Right ventricle myocardium superior (tissue), 1 donor: ENCODE measurements at regions not wholly inside any gene's neighbourhood (a gene's known extent, or its start where the extent isn't known, plus 50 kb on each side); places are given as distances from the start of the nearest gene placed in this dataset.

Experiments used
- ATAC-seq: fragments of 200-7000 bp; cut with Tn5 transposase; one replicate; pipeline ENCODE4 v1.9.1; 2020; ENCODE audit warnings: mild to moderate bottlenecking; ENCODE audit not compliant: poor library complexity
- DNase-seq: peaks from one replicate; pipeline ENCODE4 v3.0.0-alpha.2; 2020
- intact Hi-C: fragments of 100-400 bp; cut with DNase I; formaldehyde crosslinking; loops from one replicate; pipeline ENCODE4 v1.11.2; 2022
- donor health status: DM: no; HTN: yes; CAD: no; lungs with severe emphysema.

DNA sequence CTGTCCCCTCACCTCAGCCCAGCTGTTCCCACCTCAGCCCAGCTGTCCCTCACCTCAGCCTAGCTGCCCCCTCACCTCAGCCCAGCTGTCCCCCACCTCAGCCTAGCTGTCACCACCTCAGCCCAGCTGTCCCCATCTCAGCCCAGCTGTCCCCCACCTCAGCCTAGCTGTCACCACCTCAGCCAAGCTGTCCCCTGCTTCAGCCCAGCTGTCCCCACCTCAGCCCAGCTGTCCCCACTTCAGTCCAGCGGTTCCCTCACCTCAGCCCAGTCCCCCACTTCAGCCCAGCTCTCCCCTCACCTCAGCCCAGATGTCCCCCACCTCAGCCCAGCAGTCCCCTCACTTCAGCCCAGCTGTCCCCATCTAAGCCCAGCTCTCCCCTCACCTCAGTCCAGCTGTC lies 88.4 kb upstream of the CSF3R start:
- ATAC-seq: no peak
- no peak for DNase-seq
- intact Hi-C loops: loop anchor here (10.0 kb wide), 1 partner anchor 464 kb away; the partner anchor contains the start of gene GRIK3

DNA sequence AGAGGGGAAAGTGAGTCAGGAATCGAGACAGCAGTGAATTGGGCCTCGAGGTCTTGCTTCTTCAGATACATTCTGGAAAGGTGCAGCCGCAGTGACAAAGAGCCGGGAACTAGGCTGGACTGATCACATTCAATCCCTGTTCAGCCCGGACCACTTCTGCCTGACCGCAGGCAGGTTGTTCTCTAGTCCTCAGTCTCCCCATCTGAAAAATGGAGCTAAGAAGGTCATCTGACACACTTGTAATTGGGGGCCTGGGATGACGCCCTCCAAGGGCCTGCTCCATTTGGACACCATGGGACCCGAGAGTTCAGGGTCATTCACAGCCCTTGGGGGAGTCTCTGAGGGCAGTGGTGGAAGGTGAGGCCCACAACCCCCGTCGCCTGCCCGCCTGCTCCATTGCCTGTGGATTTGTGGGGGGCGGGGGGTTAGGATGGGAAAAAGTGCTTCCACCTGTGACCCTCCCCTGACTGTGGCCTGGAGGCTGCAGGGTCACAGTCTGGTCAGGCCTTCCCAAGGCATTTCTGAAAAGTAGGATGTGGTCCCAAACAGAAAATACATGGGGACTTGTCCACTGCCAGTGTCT lies 87.9 kb upstream of the CSF3R start:
- ATAC-seq (no peak), DNase-seq (no peak)
- intact Hi-C loops: loop anchor here (10.0 kb wide), 1 partner anchor 464 kb away; the partner anchor contains the start of gene GRIK3

DNA sequence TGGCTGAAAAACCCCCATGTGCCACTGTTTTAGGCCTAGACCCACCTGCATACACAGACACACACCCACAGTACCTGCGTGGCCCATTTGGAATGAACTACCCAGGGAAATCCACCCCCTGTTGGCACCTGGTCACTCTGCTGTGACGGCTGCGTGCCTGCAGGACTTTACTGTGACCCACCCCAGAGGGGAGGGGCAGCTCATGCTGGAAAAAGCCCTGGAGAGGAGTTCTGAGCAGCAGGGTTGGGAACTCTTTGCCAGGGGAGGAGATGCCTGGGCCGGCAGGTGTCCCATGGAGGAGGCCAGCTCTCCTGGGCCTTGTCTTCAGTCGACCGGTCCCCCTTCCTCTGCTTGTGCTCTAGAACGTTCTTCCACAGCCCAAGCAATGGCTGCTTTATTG lies 87.3 kb upstream of the CSF3R start:
- intact Hi-C loops: loop anchor here (10.0 kb wide), 1 partner anchor 465 kb away; the partner anchor contains the start of gene GRIK3
- no peak for ATAC-seq
- no peak for DNase-seq

DNA sequence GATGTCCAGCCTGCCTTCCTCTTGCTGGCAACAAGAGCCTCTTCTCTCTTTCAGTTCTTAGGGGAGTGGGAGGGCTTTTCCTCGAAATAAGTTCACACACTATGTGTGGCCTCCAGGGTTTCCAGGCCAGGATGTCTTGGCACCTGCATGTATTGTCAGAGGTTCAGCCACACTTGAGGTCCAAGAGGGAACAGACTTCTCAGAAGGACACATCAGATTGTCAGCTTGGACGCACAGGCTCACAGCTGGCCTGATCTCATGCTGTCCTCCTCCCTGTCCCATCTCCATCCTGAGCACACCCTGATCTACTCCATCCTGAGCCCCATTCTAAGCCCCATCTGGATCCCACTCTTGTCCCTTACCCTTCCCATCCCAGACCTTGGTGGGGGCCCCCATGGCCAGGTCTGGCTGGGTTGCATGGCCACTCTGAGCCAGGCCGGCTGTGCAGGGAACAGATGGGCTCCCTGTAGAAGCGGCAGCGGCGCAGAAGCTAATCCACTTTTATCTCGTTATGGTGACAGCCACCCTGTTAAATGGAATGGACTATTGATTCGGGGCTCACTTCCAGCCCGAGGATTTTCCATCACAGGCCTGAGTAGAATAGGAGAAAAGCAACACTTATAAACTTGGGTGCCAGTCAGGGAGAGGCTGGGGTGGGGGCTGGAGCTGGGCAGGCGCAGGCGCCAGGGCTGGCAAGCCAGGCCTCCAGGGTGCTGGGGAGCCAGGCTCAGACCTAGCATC lies 85.1 kb upstream of the CSF3R start:
- DNase-seq (no peak), ATAC-seq (no peak)
- intact Hi-C loops: no loop called here

DNA sequence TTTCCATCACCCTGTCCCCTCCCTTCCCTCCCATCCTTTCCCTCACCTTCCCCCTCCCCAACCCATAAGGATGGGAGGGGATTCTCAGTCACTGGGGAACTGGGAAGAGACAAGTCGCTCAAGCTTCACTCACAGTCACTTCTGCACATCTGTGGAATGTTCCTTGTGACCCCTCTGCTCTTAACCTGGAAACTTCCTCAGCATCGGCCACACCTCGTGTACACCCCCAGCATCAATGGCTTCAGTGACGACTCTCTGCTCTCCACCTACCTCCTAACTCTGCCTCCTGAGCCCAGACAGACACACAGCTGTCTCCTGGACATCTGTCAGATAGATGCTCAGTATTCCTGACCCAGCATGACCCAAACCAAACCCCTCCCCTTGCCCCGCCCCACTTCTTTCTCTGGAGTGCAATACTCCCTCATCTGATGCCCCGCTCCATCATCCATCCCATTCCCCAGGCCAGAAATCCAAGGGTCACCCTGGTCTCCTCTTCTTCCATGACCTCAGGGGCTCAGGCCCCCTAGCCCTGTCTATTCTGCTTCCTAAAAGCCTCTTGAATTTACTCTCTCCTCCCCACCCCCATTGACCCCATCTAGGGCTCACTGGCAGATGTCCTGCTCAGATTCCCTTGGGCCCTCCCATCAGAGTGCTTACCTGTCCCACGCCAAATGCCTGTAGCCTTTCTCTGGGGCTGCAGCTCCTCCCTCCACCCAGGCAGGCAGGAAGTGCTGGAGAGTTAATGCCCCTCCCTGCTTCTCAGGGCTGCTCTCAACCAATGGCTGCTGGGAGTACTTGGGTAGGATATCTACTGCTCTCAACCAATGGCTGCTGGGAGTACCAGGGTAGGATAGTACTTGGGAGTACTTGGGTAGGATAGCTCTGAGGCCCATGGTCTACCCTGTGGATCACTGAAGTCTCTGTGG lies 83.1 kb upstream of the CSF3R start:
- DNase-seq (no peak), ATAC-seq (no peak)
- intact Hi-C loops: no loop called here

DNA sequence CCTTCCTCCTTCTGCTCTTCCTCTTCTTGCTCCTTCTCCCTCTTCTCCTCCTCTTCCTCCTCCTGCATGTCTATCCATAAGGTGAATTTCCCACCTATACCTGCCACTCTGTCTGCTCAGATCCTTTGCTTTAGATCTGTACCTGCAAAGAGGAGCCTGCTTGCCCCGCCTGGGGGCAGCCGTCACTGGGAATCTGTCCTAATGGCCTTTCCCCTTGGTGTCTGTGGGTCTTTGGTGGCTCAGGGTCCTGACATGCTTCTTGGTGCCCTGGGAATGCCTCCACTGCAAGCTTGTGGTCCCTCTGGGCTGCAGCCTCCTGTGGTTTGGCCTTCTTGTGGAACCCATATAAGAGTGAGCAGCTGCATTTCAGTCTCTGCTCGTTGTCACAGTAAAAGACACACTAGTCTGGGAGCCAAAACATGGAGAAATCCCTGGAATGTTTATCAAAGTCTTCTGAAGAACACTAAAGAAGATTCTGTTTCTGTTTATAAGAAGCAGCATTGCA lies 79.5 kb upstream of the CSF3R start:
- ATAC-seq (no peak), DNase-seq (no peak)
- intact Hi-C loops: no loop called here

DNA sequence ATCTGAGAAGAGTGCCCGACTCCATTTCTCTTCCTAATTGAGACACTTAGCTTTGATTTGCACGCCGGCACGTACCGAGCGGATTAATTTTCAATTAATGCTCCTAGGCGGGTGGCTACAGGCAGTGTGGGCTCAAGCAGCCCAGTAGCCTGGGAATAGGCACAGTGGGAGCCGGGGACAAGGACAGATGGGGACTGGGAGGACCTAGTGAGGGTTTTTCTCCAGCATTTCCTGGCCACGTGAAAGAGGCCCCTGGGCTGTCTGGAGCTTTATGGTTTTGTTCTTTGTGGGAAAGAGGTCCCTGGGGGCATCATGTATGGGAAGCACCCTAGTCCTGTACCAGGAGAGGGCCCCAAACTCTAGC lies 78.6 kb upstream of the CSF3R start:
- ATAC-seq (no peak), DNase-seq (no peak)
- intact Hi-C loops: no loop called here

DNA sequence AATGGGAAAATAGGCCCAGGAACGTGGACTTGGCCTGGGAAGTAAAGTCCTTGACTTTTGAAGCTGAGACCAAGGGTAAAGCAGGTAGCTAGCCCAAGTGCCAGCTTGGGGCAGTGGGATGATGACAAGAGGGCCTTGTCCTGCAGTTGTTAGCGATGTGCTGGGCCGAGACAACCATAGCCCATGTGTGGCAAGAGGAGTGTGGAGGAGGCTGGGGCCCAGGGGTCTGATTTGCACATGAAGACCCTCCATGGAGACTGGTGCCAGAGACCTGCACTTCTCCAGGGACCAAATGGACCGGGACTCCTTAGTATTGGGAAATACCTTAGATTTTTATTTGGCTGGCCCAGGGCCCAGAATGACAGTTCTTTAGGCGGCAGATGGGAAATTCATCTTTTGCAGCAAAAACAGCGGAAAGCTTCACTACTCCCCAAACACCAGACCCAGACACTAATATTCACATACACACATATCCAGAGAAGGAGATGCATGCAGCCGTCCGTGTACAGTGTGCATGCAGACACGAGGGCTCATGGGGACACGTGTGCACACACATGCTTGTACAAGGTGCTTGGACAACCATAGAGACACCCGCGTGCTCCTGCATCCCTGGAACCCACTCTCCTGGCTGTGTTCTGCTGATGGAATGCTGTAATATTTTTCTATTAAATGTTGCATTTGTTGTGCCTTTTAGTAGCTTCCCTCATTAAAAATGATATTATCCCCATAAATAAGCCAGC lies 78.1 kb upstream of the CSF3R start:
- ATAC-seq (no peak), DNase-seq (no peak)
- intact Hi-C loops: no loop called here

DNA sequence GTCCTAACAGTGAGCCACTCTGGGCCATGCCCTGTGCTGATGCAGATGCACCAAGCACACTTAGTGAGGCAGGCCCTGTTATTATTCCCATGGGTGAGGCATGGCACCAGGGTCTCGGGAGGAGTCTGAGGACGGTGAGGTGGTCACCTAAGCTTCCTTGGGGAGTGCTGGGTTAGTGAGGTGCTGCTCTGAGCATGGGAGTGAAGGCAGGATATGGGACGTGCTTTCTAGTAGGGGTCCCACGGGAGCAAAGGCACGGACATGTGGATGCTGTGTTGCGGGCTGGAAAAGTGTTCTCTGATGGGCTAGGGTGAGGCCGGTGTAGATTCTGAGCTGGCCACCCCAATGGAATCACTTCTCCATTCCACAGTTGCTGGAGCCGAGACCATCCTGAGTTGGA lies 77.5 kb upstream of the CSF3R start:
- no peak for ATAC-seq
- no peak for DNase-seq
- intact Hi-C loops: no loop called here

DNA sequence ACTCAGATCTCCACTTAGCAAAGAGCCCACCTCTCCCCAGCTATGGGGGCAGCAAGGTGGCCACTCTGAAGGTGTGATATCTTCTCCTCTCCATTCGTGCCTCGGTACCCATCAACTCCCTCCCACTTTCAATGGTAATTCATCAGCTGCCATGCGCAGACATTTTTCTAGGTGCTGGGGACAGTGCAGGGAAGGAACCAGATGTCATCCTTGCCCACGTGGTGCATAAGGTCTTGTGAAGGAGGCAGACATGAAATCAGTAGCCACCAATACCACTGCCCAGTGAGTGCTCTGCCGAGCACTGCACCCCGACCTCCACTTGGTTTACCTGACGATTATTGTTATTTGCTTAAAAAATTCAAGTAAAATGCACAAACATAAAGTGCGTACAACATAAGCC lies 76.3 kb upstream of the CSF3R start:
- ATAC-seq: no peak
- intact Hi-C loops: loop anchor here (10.0 kb wide), 1 partner anchor 876 kb away; no protein-coding TSS in a partner anchor

DNA sequence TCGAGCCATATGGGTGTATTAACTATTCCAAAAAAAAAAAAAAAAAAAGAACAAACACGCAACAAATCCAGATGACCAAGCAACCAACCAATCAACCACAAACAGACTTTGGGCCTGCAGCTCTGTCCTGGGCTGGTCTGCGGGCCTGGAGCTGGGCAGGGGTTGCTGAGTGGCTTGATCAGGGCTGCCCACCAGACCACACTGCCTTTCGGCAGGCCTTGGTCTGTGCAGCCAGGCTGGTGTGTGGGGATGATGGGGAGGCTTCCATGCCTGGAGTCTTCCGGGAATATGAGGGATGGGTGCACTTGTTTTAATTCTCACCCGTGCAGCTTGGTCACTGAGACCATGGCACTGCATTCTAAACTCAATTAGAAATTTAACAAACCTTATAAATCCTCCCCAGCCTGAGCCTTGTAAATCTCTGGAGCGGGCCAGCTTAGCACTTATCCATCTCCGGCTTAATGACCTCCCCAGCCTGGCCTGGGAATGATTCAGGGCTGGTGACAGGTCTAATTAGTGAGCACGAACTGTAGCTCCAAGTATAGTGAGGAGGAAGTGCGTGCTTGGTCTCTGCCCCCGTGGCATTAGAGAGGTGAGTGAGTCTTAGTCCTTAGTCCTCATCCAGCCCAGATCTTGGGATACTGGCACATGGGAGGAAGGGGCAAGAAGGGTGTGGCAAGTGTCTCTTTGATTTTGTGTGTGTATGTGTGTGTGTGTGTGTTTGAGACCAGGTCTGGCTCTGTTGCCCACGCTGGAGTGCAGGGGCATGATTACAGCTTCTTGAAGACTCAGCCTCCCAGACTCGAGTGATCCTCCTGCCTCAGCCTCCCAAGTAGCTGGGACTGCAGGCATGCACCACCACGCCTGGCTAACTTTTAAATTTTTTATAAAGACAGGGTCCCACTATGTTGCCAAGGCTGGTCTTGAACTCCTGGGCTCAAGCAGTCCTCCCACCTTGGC lies 74.6 kb upstream of the CSF3R start:
- DNase-seq (no peak), ATAC-seq (no peak)
- intact Hi-C loops: loop anchor here (10.0 kb wide), 1 partner anchor 877 kb away; no protein-coding TSS in a partner anchor

More for the DNA sequence above, 76.3 kb upstream of the CSF3R start:
- DNase-seq: no peak

DNA sequence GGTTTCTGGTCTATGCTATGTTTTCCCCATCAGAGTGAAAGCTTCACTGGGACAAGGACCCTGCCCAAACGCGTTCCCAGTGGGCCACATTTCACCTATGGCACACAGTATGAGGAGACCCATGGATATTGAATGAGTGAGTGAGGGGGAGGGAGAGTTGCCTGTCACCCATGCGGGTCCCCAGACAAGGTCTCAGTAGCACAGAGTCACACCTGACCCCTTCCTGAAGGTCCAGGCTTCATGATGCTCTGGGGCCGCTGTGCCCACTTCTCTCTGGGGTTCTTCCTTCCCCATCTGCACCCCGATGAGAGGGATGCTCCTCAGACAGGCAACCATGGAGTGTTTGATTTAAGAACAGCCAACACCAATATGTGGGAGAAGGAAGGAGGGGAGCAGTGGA lies 72.3 kb upstream of the CSF3R start:
- intact Hi-C loops: loop anchor here (10.0 kb wide), 1 partner anchor 880 kb away; no protein-coding TSS in a partner anchor

DNA sequence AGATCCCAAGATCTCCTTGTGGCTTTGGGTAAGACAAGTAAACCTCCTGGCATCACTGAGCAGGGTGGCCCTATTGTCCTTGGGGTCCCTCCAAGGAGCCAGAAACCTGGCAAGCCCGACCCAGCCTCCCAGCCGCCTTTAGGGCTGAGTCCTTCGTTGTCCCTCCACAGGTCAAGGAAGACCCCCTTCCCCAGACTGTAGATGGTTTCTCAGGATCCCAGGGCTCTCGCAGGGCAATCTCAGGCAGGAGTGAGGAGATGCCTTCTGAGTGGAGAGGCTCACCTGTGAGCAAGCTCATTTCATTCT lies 71.6 kb upstream of the CSF3R start:
- DNase-seq (no peak), ATAC-seq (no peak)
- intact Hi-C loops: loop anchor here (10.0 kb wide), 1 partner anchor 881 kb away; no protein-coding TSS in a partner anchor

More for the DNA sequence above, 72.3 kb upstream of the CSF3R start:
- ATAC-seq (no peak), DNase-seq (no peak)

DNA sequence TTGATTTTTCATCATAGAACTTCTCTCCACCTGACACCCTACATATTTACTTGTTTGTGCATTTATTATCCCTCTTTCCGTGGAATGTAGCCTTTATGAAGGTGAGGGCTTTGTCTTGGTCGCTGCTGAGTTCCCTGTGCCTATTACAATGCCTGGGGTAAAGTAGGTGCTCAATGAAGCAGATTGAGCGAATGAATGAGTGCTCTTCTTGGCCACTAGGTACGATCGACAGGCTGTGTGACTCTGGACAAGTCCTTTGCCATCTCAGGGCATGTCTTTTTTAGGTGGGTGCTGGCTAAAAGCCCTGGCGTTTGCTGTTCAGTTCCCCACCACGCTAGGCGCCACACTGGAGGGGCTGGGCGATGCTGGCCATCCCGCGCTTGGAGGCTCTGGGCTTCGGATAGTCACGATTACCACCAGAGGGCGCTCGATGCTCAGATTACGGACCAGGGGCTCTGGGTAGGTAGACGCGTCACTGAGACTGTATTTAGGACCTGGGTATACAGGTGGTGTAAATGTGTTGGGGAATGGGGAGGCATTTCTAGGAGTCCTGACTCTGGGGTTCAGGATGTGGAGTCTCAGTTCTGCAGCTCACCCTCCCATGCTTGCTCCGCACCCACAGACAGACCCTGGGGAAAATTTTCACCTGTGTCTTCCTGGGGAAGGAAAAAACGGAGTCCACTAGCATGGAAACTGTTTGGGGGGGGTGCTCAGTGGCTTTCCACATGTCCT lies 71.0 kb upstream of the CSF3R start:
- DNase-seq (peak; percentile 71), ATAC-seq (peak; percentile 75)
- intact Hi-C loops: loop anchor here (10.0 kb wide), 1 partner anchor 881 kb away; no protein-coding TSS in a partner anchor

DNA sequence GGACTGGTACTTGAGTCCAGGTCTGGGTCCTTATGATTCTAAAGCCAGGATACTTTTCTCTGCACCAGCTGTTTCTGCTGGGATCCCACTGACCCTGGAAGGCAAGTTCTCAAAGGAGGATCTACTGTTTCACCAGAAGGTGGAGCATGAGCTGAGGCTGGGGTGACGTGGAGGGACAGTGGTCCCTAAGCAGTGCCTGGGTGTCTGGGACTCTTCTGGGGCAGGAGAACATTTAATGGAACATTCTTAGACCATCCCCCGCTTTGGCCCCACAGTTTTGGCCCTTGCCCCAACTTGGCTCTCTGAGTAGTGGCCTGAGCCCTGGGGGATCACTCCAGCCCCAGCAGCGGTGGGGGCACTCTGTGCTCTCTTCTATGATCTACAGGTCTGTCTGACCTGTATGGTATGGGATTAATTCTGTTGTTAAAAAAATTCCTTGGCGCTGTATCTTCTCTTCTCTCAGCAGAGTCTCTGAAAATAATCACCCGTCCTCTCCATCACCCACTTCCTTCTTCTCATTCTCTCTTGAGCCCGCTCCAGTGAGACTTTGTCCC lies 60.3 kb upstream of the CSF3R start:
- intact Hi-C loops: no loop called here
- ATAC-seq (no peak), DNase-seq (no peak)
